H7 (cell line): ENCODE measurements at regions not wholly inside any gene's neighbourhood (a gene's known extent, or its start where the extent isn't known, plus 50 kb on each side); places are given as distances from the start of the nearest gene placed in this dataset.

Source experiments
- DNase-seq: peaks from one replicate; pipeline ENCODE4 v3.0.0; 2012
- H3K27me3 ChIP-seq: 2 replicates; pipeline ENCODE4 v1.6.0; 2011; ENCODE audit warnings: mild to moderate bottlenecking, low read length; ENCODE audit not compliant: control insufficient read depth, insufficient read depth
- H3K36me3 ChIP-seq: replicated peaks from 2 replicates; pipeline ENCODE4 v1.5.1; 2011; ENCODE audit warnings: low read length; ENCODE audit not compliant: control insufficient read depth, insufficient read depth
- H3K4me3 ChIP-seq: 2 replicates; pipeline ENCODE4 v1.5.1; 2011; ENCODE audit warnings: low read depth, mild to moderate bottlenecking, control low read depth, low read length, moderate library complexity; ENCODE audit not compliant: insufficient read depth

DNA sequence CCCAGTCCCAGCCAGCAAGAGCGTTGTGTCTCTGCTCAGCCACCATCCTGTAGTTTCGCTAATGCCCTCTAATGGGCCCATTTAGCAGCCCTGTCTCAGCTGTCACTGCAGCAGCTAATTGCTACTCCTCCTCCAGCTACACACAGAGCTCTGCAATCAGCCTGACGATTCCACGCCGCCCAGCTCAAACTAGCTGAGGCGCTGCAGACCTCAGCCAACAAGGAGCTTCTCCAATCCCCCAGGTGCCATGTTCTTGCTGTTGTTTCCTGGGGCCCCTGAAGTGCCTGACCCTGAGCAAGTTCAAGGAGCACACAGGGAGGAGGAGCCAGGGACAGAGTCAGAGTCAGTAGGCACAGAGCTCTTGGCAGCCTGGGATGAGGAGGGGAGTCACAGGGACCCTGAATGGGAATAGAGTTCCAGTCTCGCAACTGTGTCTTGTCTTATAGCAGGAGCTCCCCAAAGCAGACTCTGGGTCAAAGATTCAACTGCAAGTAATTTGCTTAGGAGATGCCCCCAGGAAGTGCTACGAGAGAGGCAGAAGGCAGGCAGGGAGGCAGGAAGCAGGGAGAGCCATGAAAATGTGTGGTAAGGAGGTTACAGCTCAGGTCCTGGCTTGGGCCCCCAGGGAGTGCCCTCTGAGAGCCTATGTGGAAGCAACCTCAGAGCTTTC lies 135.8 kb upstream of the UNC5B start:
- Histone ChIP-seq H3K4me3 (no peak overlapping the region), H3K27me3 (no peaks in the 10 kb centered on the region), H3K36me3 (no peaks in the 10 kb centered on the region)
- DNase-seq, result peak; percentile 61

DNA sequence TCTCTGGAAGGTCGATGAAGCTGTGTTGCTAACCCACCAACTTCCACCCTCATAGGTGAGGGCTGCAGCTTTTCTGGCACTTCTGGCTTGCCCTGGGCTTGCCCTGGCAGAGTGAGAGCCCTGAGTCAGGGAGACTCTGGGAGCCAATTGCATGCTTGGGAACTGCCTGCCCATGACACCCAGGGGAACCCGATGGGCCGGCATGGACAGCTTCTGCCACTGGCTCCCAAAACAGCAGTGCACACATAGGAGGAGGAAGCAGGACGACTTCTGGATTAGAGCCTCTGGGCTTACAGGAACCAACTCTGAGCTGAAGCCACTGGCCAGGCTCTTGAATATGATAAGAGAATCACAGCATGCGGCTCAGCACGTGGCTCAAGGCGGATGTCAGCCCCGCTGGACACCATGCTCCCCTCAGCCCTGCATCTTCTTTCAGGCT lies 135.2 kb upstream of the UNC5B start:
- Histone ChIP-seq H3K27me3 (no peaks in the 10 kb centered on the region), H3K36me3 (no peaks in the 10 kb centered on the region), H3K4me3 (no peak overlapping the region)
- peak; percentile 64 for DNase-seq

DNA sequence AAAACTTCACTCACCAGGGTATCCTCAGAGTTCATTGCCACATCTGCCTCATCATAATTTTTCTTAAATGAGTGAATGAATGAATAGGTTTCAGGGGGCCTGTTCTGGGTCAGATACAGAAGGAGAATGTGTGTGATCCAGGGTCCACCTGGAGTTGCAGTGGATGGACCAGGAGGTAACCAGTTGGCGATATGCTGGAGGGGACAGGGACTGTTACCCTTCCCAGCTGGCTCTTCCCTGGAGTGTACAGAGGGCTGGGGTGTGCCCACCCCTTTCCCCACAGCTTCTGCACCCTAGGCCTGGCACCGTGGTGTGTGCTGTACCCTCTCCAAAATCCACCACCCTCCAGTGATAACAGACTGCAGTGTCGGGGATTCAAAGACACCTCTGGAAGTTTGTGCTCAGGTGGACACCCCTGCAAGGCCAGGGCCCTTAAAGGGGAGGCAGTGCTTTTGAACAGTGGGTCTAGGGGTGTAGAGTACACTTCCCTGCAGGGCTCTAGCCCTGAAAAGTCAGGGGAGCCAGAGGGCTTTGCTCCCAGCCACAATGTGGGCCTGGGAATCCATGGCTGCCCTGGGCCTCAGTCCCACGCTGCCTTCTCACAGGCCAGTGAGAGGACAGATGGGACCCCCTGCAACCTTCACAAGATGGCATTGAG lies 134.4 kb upstream of the UNC5B start:
- Histone ChIP-seq H3K36me3 (no peaks in the 10 kb centered on the region), H3K27me3 (no peaks in the 10 kb centered on the region), H3K4me3 (no peak overlapping the region)
- DNase-seq, result peak; percentile 13

DNA sequence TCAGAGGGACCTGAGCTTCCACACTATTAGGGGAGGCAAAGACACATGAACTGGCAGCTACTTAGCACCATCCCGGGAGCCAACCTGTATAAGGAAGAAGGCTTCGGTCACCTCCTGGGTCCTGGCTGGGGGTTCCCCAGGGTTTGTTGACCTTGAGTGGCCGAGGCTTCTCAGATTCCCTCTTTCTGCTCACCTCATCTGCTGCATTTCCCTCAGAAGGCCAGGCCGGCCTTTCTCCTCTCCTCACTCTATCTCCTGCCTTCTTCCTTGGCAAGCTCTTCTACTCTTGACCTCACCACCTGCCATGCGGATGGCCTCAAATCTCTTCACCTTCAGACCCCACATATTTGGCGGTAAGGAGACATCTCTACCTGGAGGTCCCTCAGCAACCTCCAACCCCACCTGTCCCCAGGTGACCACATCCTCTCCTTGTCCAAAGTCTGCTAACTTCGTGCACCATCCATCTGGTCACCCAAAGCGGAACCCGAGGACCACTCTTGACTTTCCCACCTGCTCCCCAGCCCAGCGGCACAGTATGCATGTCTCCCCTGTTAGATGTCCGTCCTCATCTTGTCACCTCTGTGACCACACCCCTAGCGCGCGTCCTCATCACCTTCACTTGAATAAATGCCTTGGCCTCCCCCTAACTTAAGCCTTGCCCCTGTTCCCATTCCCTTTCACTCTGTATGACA lies 133.8 kb upstream of the UNC5B start:
- no peaks in the 10 kb centered on the region for H3K27me3 ChIP-seq
- peak; percentile 13 for DNase-seq
- H3K36me3 ChIP-seq, result no peaks in the 10 kb centered on the region
- H3K4me3 ChIP-seq, result no peak overlapping the region

DNA sequence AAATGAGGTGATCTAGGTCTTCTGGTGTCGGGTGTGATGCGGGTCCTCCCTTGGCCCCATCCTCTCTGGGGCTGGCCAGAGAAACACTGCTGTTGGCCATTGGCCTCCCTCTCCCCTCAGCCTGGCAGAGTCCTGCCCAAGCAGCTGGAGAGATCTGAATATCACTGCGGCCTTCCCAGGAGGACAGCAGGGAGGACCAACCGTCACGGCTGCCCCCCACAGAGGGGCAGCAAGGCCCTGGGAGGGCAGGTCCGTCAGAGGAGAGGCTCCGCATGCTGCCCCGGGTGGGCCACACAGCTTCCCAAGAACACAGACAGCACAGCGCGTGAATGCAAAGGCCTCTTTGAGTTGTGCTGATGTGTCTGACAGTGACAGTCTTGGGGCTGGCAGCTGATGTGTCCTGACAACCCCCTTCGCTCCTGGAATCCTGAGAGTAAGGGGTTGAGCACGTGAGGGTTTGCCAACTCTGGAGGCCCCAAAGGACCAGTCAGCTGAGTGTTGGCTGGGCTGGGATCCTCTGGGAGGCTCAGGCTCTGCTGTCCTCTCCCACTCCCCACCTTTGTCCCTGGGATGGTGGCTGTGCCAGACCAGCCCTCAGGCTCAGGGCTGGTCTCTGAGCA lies 132.5 kb upstream of the UNC5B start:
- DNase-seq, result peak; percentile 37
- no peaks in the 10 kb centered on the region for H3K27me3 ChIP-seq
- H3K4me3 ChIP-seq, result no peak overlapping the region
- H3K36me3 ChIP-seq, result no peaks in the 10 kb centered on the region

DNA sequence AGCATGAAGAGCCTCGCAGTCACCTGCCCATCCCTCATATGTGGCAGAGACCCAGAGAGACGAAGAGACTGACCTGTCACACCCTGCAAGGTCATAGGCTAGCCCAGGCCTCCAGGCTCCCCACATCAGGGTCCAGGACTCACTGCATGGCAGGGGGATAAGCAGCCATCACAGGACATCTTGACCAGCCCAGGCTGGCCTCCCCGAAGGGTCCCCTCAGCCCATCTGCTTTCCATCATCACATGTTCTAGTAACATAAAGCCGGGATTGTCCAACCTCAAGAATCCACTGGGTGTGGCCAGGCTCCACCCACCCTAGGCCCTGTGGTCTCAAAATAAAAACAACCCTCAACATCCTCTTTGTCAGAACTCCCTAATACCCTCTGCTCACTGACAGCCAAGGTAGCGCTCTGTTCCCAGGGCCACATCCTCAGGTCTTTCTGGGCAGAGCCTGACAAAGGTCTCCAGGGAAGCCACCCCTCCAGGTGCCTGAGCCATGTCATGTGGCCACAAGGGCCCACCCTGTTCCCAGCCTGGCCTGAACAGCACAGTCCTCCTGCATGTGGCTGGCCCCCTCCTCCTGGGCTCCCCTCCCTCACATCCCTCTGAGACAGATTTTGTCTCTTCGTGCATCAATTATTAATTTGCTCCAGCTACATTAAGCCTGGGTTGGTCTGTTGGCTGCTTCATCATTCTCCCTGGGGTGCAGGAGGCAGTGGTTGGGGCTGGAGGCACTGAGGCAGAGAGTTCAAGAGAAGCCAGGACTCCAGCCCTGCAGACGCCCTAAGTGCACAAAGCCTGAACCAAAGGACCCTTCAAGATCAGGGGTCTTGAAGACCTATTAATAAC lies 131.8 kb upstream of the UNC5B start:
- H3K4me3 ChIP-seq, result no peak overlapping the region
- no peaks in the 10 kb centered on the region for H3K36me3 ChIP-seq
- H3K27me3 ChIP-seq, result no peaks in the 10 kb centered on the region
- peak; percentile 15 for DNase-seq

DNA sequence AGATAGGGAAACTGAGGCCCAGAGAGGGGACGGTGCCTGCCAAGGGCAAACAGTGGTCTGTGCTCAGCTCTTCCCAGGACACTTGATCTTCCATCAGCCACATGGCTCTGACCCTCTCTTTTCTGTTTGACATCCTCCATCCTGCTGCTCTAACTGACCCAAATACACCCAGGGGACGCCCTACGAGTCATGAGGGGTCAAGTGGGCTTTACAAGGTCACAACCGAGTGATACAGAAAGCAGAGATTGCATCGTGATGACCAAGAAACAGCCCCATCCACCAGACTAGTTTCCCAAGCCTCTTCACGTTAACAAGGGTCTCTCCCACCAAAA lies 131.2 kb upstream of the UNC5B start:
- no peaks in the 10 kb centered on the region for H3K27me3 ChIP-seq
- peak; percentile 23 for DNase-seq
- no peaks in the 10 kb centered on the region for H3K36me3 ChIP-seq
- H3K4me3 ChIP-seq, result no peak overlapping the region

DNA sequence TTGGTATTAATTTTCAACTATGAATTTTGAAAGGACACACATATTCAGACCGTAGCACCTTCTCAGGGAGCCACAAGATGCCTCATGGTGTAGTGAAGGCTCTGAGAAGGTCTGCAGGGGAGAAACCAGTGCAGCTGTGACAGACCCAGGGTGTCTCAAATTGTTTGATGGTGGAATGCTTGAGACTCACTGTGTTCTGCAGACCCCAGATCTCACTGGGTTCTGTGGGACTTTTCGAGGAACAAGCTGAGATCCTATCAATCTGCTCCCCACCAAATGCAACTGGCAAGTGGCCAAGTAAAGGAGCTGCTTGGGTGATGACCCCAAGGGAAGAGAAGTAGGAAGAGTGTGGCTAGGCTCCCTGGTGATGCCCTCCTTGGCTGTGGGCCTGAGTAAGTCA lies 130.5 kb upstream of the UNC5B start:
- no peak for DNase-seq
- Histone ChIP-seq H3K27me3 (no peaks in the 10 kb centered on the region), H3K4me3 (no peak overlapping the region), H3K36me3 (no peaks in the 10 kb centered on the region)

DNA sequence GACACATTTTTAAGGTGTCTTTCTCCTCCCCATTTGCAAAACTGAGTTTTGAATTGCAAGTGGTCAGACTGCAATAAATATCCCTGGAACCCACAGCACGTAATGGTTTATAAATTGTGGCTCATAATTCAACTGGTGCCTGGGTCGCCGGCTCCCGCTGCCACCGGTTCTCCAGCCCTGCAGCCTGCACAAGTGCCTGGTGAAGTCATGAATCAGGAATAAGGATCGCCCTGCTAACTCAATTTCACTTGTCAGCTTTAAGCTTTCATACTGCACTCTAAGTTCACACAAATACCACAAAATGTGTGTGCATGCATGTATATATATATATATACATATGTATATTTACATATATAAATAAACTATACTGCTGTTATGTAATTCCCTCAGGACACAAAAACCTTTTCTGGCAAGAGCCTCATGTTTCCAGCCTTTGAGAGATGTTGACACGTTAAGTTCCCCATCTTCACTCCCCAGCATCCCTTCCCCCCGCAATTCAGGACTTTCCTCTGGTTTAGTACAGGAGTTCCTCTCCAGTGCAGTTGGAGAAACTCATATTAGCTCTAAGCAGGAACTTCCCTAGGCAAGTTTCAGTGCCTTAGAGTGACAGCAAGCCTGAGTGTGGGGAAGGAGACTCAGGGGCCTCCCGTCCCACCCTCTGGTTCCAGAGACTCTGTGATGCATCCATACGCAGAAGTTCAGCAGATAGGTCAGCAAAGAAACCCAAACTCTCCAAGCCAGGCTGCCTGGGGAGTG lies 129.2 kb upstream of the UNC5B start:
- H3K27me3 ChIP-seq, result no peaks in the 10 kb centered on the region
- H3K4me3 ChIP-seq, result no peak overlapping the region
- H3K36me3 ChIP-seq, result no peaks in the 10 kb centered on the region
- peak; percentile 19 for DNase-seq

DNA sequence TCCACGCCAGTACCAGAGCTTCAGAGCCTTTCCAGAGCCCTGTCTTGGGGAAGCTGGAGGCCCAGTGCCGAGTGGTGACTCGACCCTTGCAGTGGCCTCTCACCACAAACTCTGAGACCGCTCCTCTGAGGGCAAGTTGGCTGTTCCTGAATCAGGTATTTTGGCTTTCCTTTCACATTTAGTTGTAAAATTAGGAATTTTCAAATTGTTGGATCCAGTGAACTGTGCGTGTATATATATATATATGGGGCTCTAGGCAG lies 128.7 kb upstream of the UNC5B start:
- no peak for DNase-seq
- Histone ChIP-seq H3K4me3 (no peak overlapping the region), H3K27me3 (no peaks in the 10 kb centered on the region), H3K36me3 (no peaks in the 10 kb centered on the region)

DNA sequence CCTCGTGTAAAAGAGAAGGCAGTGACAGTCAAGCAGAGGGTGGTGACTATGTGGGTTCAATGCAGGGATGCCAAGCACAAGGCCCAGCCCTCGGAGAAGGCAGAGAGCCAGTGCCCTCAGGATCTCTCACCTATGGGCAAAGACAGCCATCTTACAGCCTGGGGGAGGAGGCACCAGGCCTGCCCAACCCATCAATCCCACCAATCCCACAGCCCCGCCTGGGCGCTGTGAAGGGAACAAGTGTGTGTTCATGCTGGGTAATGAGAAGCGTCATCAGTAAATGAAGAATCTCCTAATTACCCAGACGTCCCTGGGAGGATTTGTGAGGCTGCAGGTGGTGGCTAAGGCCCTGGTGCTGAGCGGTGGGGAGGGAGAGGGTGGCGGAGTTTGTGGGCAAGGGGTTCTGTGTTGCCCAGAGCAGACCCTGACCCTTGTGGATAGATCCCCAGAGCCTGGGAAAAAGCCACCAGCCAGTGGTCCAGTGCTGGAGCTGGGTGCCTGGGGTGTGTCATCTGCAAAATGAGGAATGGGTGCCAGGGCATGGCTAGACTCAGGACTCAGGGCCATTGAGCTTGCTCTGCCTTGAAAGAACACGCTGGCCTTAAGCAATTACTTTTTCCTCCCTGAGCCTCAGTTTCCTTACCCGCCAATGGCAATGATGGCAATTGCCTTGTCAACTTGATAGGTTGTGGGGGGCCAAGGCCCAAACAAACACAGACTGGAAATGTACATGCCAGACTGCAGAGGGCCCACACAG lies 128.1 kb upstream of the UNC5B start:
- no peak overlapping the region for H3K4me3 ChIP-seq
- no peaks in the 10 kb centered on the region for H3K36me3 ChIP-seq
- peak; percentile 35 for DNase-seq
- H3K27me3 ChIP-seq, result no peaks in the 10 kb centered on the region

DNA sequence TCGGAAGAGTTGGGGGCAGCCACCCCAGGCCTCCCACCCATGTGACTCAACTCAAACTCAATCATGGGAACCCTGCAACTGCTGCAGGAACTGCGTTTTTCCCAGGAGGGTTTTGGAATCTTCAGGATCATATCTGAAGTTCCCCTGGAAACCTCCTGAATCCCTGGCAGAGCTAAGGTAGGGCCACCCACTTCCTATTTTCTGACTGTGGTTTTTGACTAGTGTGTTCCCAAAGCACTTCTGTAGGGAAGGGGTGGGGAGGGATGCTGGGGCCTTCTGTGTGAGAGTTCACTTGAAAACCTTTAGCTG lies 127.6 kb upstream of the UNC5B start:
- H3K27me3 ChIP-seq, result no peaks in the 10 kb centered on the region

DNA sequence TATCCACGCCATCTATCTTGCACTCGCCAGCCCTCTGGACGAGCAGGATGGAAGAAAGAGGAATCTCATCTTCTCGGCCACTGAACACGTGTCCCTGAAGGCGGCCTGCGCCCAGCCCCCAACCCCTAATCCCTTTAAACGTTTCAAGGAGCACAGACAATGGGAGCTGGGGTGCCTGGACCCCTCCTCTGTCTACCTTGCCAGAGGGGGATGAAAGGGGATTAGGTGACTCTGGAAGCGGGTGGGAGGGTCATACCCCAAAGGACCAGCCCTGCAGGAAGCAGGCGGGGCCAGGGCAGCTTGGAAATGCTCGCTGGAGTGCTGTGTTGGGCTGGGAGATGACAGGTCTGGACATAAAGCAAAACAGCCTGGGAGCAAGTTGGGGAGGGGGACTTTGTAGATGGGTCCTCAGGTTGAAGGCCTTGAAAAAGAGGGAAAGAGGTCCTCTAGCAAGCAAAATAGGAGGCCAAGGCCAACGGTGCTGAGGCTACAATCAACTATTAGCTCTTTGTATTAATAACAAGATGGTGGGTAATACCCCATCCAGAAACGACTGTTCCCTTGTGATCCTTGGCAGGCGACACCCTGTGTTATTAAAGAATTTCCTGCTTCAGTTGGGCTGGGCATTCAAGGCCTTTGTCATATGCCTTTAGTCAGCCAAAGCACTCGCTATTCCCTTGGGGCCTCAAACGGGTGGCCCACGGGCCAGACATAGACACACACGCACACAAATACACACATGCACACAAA lies 126.5 kb upstream of the UNC5B start:
- no peaks in the 10 kb centered on the region for H3K36me3 ChIP-seq
- H3K27me3 ChIP-seq, result no peaks in the 10 kb centered on the region
- H3K4me3 ChIP-seq, result no peak overlapping the region
- peak; percentile 80 for DNase-seq

More for the DNA sequence above, 127.6 kb upstream of the UNC5B start:
- Histone ChIP-seq H3K4me3 (no peak overlapping the region), H3K36me3 (no peaks in the 10 kb centered on the region)
- no peak for DNase-seq
